Lower leg skin (tissue), 4 donors: ENCODE measurements at regions not wholly inside any gene's neighbourhood (a gene's known extent, or its start where the extent isn't known, plus 50 kb on each side); places are given as distances from the start of the nearest gene placed in this dataset.

Experiments
- DNase-seq, 2 donors: peaks; one replicate each; pipeline ENCODE4 v3.0.0-alpha.2; 2019; ENCODE audit warnings: low spot score in 2 of 2
- H3K4me3 ChIP-seq: fragments of 200-600 bp; sonication (generic); 2 replicates; pipeline ENCODE4 v1.5.1; 2017; ENCODE audit warnings: mild to moderate bottlenecking, low read depth; ENCODE audit not compliant: poor library complexity, severe bottlenecking
- POLR2A ChIP-seq, 2 donors: fragments of 450-650 bp; IDR thresholded peaks; one replicate each; pipeline ENCODE4 v1.6.1; 2016 to 2017; ENCODE audit warnings: antibody characterized with exemption in 2 of 2, mild to moderate bottlenecking in 1 of 2, moderate library complexity in 1 of 2
- WGBS, 2 donors: methylation state at CpG; one replicate each; pipeline ENCODE4 v1.1.5; 2018; 5-methylcytosine and 5-hydroxymethylcytosine counted together
- intact Hi-C: fragments of 100-400 bp; cut with DNase I; formaldehyde crosslinking; loops from one replicate; pipeline ENCODE4 v1.15.0; 2023; ENCODE audit warnings: low total_unique reads
- TF ChIP-seq, protein P1 (sequence below), 3 donors: fragments of 450-650 bp; IDR thresholded peaks; one replicate each; pipeline ENCODE4 v1.5.1; 2016; ENCODE audit warnings: antibody characterized with exemption in 3 of 3, mild to moderate bottlenecking in 3 of 3, moderate library complexity in 2 of 3

GRCh38 chr3:8145661-8146060 is 356.0 kb upstream of the LMCD1 start:
- intact Hi-C loops, result no loop called here
- no peak overlapping the region for H3K4me3 ChIP-seq
- WGBS, 2 donors, result 45 to 79% methylated on average over 2 of the region's 2 CpGs
- no peak for DNase-seq
- TF ChIP-seq, protein P1, sequence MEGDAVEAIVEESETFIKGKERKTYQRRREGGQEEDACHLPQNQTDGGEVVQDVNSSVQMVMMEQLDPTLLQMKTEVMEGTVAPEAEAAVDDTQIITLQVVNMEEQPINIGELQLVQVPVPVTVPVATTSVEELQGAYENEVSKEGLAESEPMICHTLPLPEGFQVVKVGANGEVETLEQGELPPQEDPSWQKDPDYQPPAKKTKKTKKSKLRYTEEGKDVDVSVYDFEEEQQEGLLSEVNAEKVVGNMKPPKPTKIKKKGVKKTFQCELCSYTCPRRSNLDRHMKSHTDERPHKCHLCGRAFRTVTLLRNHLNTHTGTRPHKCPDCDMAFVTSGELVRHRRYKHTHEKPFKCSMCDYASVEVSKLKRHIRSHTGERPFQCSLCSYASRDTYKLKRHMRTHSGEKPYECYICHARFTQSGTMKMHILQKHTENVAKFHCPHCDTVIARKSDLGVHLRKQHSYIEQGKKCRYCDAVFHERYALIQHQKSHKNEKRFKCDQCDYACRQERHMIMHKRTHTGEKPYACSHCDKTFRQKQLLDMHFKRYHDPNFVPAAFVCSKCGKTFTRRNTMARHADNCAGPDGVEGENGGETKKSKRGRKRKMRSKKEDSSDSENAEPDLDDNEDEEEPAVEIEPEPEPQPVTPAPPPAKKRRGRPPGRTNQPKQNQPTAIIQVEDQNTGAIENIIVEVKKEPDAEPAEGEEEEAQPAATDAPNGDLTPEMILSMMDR (IDR thresholded peaks at IDR 0.05), result no peak
- no peak for TF ChIP-seq POLR2A (IDR thresholded peaks at IDR 0.05)

DNA sequence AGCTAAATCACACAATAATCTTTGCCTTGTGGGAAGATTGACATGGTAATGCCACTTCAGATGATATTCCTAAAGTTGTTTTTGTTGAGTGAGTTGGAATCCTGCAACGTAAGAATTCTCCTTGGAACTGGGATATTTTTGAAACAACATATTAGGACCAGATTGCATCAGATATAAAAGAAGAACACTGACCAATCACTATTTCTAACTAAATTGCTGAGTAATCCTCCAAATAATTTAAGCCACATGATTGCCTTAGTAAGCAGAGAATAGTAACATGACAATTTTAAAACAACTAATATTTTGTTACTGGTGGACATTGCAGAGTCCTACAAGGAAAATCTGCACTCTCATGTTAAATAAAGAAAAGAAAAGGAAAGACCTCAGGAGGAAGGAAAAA is 353.9 kb upstream of the LMCD1 start:
- DNase-seq, result no peak
- 24 to 30% methylated on average over 1 of the region's 1 CpG for WGBS, 2 donors
- H3K4me3 ChIP-seq, result no peak overlapping the region
- no peak for TF ChIP-seq POLR2A (IDR thresholded peaks at IDR 0.05)
- TF ChIP-seq, protein P1 (IDR thresholded peaks at IDR 0.05), result no peak
- intact Hi-C loops, result no loop called here

DNA sequence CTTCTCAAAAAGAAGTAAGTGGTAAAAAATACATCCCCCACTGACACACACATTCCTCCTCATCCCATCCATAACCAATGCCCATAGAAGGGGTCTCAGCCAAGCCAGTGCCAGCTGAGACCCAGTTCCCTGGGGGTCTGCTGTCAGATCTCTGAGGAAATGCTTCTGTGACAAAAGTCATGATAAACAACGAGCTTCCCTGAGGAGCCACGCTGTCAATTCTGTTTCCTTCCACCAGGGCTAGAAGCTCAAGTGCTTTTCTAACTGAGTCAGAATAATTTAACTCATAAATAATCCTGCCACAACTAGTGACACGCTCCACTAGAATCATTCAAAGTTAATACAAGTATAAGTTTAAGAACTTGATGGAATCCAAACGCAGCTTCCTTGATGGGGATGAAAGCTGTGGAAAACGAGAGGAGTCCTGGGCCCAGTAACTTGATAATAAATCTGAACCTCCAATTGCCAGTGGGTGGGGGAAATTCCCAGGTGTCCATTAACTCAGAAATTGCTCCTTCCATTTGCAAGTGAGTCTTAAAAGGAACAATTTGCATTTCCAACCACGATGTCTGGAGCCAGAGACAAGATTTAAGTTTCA is 348.7 kb upstream of the LMCD1 start:
- TF ChIP-seq, protein P1 (IDR thresholded peaks at IDR 0.05), result no peak
- no peak for TF ChIP-seq POLR2A (IDR thresholded peaks at IDR 0.05)
- no peak for DNase-seq
- WGBS, 2 donors, result 44 to 62% methylated on average over 6 of the region's 6 CpGs
- intact Hi-C loops, result no loop called here
- no peak overlapping the region for H3K4me3 ChIP-seq

DNA sequence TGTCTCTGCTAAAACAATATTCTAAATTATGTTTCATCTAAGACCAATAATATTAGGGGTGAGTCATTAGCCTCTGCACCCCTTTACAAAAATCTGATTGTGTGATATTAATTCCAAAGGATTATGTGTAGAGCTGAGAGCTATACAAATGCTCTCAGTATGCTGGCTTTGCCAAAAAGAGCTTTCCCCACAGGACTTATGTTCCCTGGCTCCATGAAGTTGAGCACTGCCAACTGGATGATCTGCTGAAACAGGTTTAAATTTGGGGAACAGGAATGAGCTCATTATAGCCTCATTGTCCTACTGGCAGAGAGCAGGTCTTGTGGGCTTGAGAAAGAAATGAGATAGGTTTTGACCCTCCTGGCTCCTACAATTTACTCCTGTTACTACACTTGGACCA is 347.8 kb upstream of the LMCD1 start:
- no peak for DNase-seq
- intact Hi-C loops, result no loop called here
- H3K4me3 ChIP-seq, result no peak overlapping the region
- TF ChIP-seq, protein P1 (IDR thresholded peaks at IDR 0.05), result no peak
- TF ChIP-seq POLR2A (IDR thresholded peaks at IDR 0.05), result no peak

DNA sequence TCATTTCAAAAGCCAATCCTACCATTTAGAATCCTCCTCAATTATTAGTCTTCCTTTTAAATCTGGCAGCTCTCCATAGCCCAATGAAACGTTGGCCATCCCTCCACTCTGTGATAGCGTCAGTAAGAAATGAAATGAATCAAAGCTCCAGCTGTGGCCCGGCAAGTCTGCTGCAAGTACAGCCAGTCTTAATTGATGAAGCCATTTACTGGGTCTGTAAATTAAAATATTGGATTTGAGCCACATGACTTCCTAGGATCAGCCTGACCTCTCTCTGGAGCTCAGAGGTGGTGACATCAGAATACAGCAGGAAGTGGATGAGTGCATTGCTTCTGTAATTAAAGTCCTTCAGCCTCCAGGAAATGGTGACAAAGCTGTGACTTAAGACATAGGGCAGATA is 347.0 kb upstream of the LMCD1 start:
- no peak overlapping the region for H3K4me3 ChIP-seq
- TF ChIP-seq, protein P1 (IDR thresholded peaks at IDR 0.05), result no peak
- TF ChIP-seq POLR2A (IDR thresholded peaks at IDR 0.05), result no peak
- WGBS, 2 donors, result 53 to 55% methylated on average over 3 of the region's 3 CpGs
- intact Hi-C loops, result no loop called here
- DNase-seq, result peak in 1 of 2 donors; percentile 15

GRCh38 chr3:8156138-8156537 is 345.5 kb upstream of the LMCD1 start:
- intact Hi-C loops, result no loop called here

More at GRCh38 chr3:8156138-8156537, 345.5 kb upstream of the LMCD1 start:
- TF ChIP-seq, protein P1 (IDR thresholded peaks at IDR 0.05), result no peak
- no peak for TF ChIP-seq POLR2A (IDR thresholded peaks at IDR 0.05)
- WGBS, 2 donors, result 72 to 73% methylated on average over 6 of the region's 6 CpGs
- H3K4me3 ChIP-seq, result no peak overlapping the region
- peak in 1 of 2 donors; percentile 61 for DNase-seq
